ENCODE measurements at regions not wholly inside any gene's neighbourhood (a gene's known extent, or its start where the extent isn't known, plus 50 kb on each side); places are given as distances from the start of the nearest gene placed in this dataset.

GRCh38 chr6:126185774-126186173, 154.1 kb upstream of the CENPW start:
- Histone ChIP-seq H3K4me3 (no peak overlapping the region), H3K36me3 (no peaks in the 10 kb centered on the region), H3K9me3 (no peaks in the 10 kb centered on the region), H3K27ac (no peak overlapping the region), H3K4me1 (replicated peaks) (no peaks in the 10 kb centered on the region), H3K27me3 (replicated peaks; ENCODE audit: insufficient read depth) (no peaks in the 10 kb centered on the region)
- intact Hi-C loops (cut with DNase I) = no loop called here
- WGBS = 100% methylated on average over 1 of the region's 1 CpG
- DNase-seq (ENCODE audit: low spot score) = no peak
- no peak for TF ChIP-seq POLR2A (IDR thresholded peaks at IDR 0.05)
- no peak for TF ChIP-seq POLR2AphosphoS5 (IDR thresholded peaks at IDR 0.05)
- TF ChIP-seq CTCF (IDR thresholded peaks at IDR 0.05) = no peak

GRCh38 chr6:126188279-126188909, 151.5 kb upstream of the CENPW start:
- H3K27ac ChIP-seq = no peak overlapping the region
- H3K4me1 ChIP-seq (replicated peaks) = no peaks in the 10 kb centered on the region
- H3K4me3 ChIP-seq = no peak overlapping the region
- TF ChIP-seq POLR2AphosphoS5 (IDR thresholded peaks at IDR 0.05) (no peak), POLR2A (IDR thresholded peaks at IDR 0.05) (no peak), CTCF (IDR thresholded peaks at IDR 0.05) (no peak)
- DNase-seq (ENCODE audit: low spot score) = no peak
- H3K9me3 ChIP-seq = no peaks in the 10 kb centered on the region
- H3K27me3 ChIP-seq (replicated peaks; ENCODE audit: insufficient read depth) = no peaks in the 10 kb centered on the region
- 53% methylated on average over 1 of the region's 1 CpG for WGBS
- intact Hi-C loops (cut with DNase I) = no loop called here
- H3K36me3 ChIP-seq = no peaks in the 10 kb centered on the region

GRCh38 chr6:126195625-126196236, 144.2 kb upstream of the CENPW start:
- no peaks in the 10 kb centered on the region for H3K27me3 ChIP-seq (replicated peaks; ENCODE audit: insufficient read depth)
- no peak for DNase-seq (ENCODE audit: low spot score)
- no peaks in the 10 kb centered on the region for H3K4me1 ChIP-seq (replicated peaks)
- intact Hi-C loops (cut with DNase I) = no loop called here
- H3K4me3 ChIP-seq = no peak overlapping the region
- H3K27ac ChIP-seq = no peak overlapping the region
- no peaks in the 10 kb centered on the region for H3K9me3 ChIP-seq
- TF ChIP-seq POLR2AphosphoS5 (IDR thresholded peaks at IDR 0.05) (no peak), CTCF (IDR thresholded peaks at IDR 0.05) (no peak), POLR2A (IDR thresholded peaks at IDR 0.05) (no peak)
- 84% methylated on average over 1 of the region's 1 CpG for WGBS
- no peaks in the 10 kb centered on the region for H3K36me3 ChIP-seq

- intact Hi-C loops (cut with DNase I) = no loop called here
- no peaks in the 10 kb centered on the region for H3K4me1 ChIP-seq (replicated peaks)
- no peaks in the 10 kb centered on the region for H3K36me3 ChIP-seq
- no peak overlapping the region for H3K4me3 ChIP-seq
- 11% methylated on average over 2 of the region's 2 CpGs for WGBS
- no peaks in the 10 kb centered on the region for H3K9me3 ChIP-seq
- no peak overlapping the region for H3K27ac ChIP-seq
- no peak for TF ChIP-seq CTCF (IDR thresholded peaks at IDR 0.05)
- TF ChIP-seq POLR2A (IDR thresholded peaks at IDR 0.05) = no peak
- no peak for DNase-seq (ENCODE audit: low spot score)
- H3K27me3 ChIP-seq (replicated peaks; ENCODE audit: insufficient read depth) = no peaks in the 10 kb centered on the region
These were observed 141.3 kb upstream of the CENPW start for GRCh38 chr6:126198631-126199030.

GRCh38 chr6:126199466-126199865, 140.4 kb upstream of the CENPW start:
- TF ChIP-seq POLR2AphosphoS5 (IDR thresholded peaks at IDR 0.05) = no peak
- TF ChIP-seq CTCF (IDR thresholded peaks at IDR 0.05) = no peak
- no peak for TF ChIP-seq POLR2A (IDR thresholded peaks at IDR 0.05)
- WGBS = 83% methylated on average over 1 of the region's 1 CpG
- Histone ChIP-seq H3K4me3 (no peak overlapping the region), H3K27me3 (replicated peaks; ENCODE audit: insufficient read depth) (no peaks in the 10 kb centered on the region), H3K27ac (no peak overlapping the region), H3K36me3 (no peaks in the 10 kb centered on the region), H3K4me1 (replicated peaks) (no peaks in the 10 kb centered on the region), H3K9me3 (no peaks in the 10 kb centered on the region)
- DNase-seq (ENCODE audit: low spot score) = no peak
- intact Hi-C loops (cut with DNase I) = no loop called here
